Vagina (tissue), 2 donors: ENCODE measurements at regions not wholly inside any gene's neighbourhood (a gene's known extent, or its start where the extent isn't known, plus 50 kb on each side); places are given as distances from the start of the nearest gene placed in this dataset.

Experiments
- DNase-seq, 2 donors: peaks; one replicate each; pipeline ENCODE4 v3.0.0-alpha.2; 2017; ENCODE audit errors: extremely low spot score in 2 of 2
- H3K27ac ChIP-seq: fragments of 200-600 bp; sonication (generic); one replicate; pipeline ENCODE4 v1.5.1; 2019
- H3K27me3 ChIP-seq: fragments of 200-600 bp; sonication (generic); one replicate; pipeline ENCODE4 v1.5.1; 2019
- H3K36me3 ChIP-seq, 2 donors: fragments of 200-600 bp; sonication (generic); one replicate each; pipeline ENCODE4 v1.5.1; 2017 to 2019
- H3K4me1 ChIP-seq: fragments of 200-600 bp; sonication (generic); one replicate; pipeline ENCODE4 v1.5.1; 2019
- H3K4me3 ChIP-seq, 2 donors: fragments of 200-600 bp; sonication (generic); 1 replicate in 1 of 2; 2 replicates in 1 of 2; pipeline ENCODE4 v1.5.1; 2016 to 2019
- H3K9me3 ChIP-seq: fragments of 200-600 bp; sonication (generic); one replicate; pipeline ENCODE4 v1.5.1; 2019
- POLR2A ChIP-seq, 2 donors: fragments of 450-650 bp; IDR thresholded peaks; one replicate each; pipeline ENCODE4 v1.6.1; 2017; ENCODE audit warnings: antibody characterized with exemption in 2 of 2, mild to moderate bottlenecking in 2 of 2, moderate library complexity in 2 of 2
- POLR2AphosphoS5 ChIP-seq, 2 donors: sonication (generic); formaldehyde crosslinking; IDR thresholded peaks; one replicate each; pipeline ENCODE4 v1.9.0; 2017; ENCODE audit warnings: antibody characterized with exemption in 2 of 2, mild to moderate bottlenecking in 2 of 2, low read depth in 1 of 2; ENCODE audit not compliant: insufficient read depth in 1 of 2
- intact Hi-C: fragments of 100-400 bp; cut with DNase I; formaldehyde crosslinking; loops from one replicate; pipeline ENCODE4 v1.15.1; 2023
- TF ChIP-seq, protein P1 (sequence below), 3 experiments: fragments of 450-650 bp in 2 of 3; fragments of 200-600 bp in 1 of 3; sonication (generic) in 1 of 3; IDR thresholded peaks; one replicate each; pipeline ENCODE4 v1.5.1; 2017 to 2019; ENCODE audit warnings: antibody characterized with exemption in 3 of 3, mild to moderate bottlenecking in 2 of 3, moderate library complexity in 2 of 3

DNA sequence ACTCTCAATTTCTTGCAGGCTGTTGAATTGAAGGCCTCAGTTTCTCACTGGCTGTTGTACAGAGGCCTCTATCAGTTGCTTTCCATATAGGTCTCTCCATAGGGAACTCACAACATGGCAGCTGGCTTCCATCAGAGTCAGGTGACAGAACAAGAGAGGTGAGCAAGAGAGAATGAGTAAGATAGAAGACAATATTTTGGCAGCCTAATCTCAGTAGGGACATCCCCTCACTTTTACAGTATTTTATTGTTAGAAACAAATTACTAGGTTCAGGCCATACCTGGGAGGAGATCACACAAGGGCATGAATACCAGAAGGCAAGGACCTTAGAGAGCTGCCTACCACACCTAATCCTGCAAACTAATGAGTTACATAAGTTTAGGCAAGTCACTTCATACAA is 162.8 kb downstream of the ATP6V1G3 start:
- TF ChIP-seq POLR2AphosphoS5 (IDR thresholded peaks at IDR 0.05; ENCODE audit: insufficient read depth in 1 of 2, low read depth in 1 of 2) = no peak
- no peak for TF ChIP-seq POLR2A (IDR thresholded peaks at IDR 0.05)
- TF ChIP-seq, protein P1, sequence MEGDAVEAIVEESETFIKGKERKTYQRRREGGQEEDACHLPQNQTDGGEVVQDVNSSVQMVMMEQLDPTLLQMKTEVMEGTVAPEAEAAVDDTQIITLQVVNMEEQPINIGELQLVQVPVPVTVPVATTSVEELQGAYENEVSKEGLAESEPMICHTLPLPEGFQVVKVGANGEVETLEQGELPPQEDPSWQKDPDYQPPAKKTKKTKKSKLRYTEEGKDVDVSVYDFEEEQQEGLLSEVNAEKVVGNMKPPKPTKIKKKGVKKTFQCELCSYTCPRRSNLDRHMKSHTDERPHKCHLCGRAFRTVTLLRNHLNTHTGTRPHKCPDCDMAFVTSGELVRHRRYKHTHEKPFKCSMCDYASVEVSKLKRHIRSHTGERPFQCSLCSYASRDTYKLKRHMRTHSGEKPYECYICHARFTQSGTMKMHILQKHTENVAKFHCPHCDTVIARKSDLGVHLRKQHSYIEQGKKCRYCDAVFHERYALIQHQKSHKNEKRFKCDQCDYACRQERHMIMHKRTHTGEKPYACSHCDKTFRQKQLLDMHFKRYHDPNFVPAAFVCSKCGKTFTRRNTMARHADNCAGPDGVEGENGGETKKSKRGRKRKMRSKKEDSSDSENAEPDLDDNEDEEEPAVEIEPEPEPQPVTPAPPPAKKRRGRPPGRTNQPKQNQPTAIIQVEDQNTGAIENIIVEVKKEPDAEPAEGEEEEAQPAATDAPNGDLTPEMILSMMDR (IDR thresholded peaks at IDR 0.05) = no peak
- no peaks in the 10 kb centered on the region for H3K36me3 ChIP-seq
- no peak overlapping the region for H3K27ac ChIP-seq
- no peak overlapping the region for H3K4me3 ChIP-seq
- H3K27me3 ChIP-seq = no peaks in the 10 kb centered on the region
- no peaks in the 10 kb centered on the region for H3K4me1 ChIP-seq
- no peak for DNase-seq
- no peaks in the 10 kb centered on the region for H3K9me3 ChIP-seq
- intact Hi-C loops = no loop called here

DNA sequence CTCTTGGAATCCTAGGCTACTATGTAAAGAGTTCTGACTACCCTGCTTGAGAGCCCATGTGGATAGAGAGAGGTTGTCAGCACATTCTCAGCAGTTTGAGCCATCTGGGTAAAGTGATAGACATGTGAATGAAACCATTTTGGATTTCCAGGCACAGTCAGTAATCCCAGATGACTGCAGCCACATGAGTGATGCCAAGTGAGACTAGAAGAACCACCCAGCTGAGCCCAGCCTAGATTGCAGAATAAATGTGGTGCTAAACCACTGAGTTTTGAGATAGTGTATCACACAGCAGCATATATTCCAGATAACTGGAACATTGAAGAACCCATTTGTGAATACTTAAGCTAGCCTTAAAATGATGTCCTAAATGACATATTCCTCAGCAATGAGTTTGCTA is 166.2 kb downstream of the ATP6V1G3 start:
- Histone ChIP-seq H3K27ac (no peak overlapping the region), H3K9me3 (no peaks in the 10 kb centered on the region), H3K36me3 (no peaks in the 10 kb centered on the region), H3K4me1 (no peaks in the 10 kb centered on the region), H3K27me3 (no peaks in the 10 kb centered on the region), H3K4me3 (no peak overlapping the region)
- intact Hi-C loops = no loop called here
- TF ChIP-seq POLR2A (IDR thresholded peaks at IDR 0.05) (no peak), POLR2AphosphoS5 (IDR thresholded peaks at IDR 0.05; ENCODE audit: insufficient read depth in 1 of 2, low read depth in 1 of 2) (no peak)
- TF ChIP-seq, protein P1 (IDR thresholded peaks at IDR 0.05) = no peak
- DNase-seq = no peak

DNA sequence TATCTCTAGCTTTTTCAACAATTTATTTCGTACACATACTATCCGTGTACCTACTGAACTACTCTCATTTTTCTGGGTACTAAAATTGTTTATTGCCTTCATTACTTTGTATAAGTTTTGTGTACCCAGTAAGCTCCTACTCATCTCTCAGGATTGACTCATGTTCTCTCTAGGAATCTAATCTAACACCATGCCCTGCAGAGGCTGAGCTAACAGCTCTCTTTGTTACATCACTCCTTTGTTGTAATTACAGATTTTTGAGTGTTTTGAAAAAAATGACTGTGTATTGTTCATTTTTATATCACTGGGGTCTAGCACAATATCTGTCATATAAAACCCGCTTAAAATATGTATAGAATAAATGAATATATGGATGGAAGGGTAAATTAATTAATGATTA is 167.1 kb downstream of the ATP6V1G3 start:
- Histone ChIP-seq H3K9me3 (no peaks in the 10 kb centered on the region), H3K4me1 (no peaks in the 10 kb centered on the region), H3K27ac (no peak overlapping the region), H3K27me3 (no peaks in the 10 kb centered on the region), H3K4me3 (no peak overlapping the region), H3K36me3 (no peaks in the 10 kb centered on the region)
- TF ChIP-seq POLR2A (IDR thresholded peaks at IDR 0.05) = no peak
- TF ChIP-seq, protein P1 (IDR thresholded peaks at IDR 0.05) = no peak
- no peak for TF ChIP-seq POLR2AphosphoS5 (IDR thresholded peaks at IDR 0.05; ENCODE audit: insufficient read depth in 1 of 2, low read depth in 1 of 2)
- no peak for DNase-seq
- intact Hi-C loops = no loop called here
